ENCODE measurements at regions not wholly inside any gene's neighbourhood (a gene's known extent, or its start where the extent isn't known, plus 50 kb on each side); places are given as distances from the start of the nearest gene placed in this dataset.

DNA sequence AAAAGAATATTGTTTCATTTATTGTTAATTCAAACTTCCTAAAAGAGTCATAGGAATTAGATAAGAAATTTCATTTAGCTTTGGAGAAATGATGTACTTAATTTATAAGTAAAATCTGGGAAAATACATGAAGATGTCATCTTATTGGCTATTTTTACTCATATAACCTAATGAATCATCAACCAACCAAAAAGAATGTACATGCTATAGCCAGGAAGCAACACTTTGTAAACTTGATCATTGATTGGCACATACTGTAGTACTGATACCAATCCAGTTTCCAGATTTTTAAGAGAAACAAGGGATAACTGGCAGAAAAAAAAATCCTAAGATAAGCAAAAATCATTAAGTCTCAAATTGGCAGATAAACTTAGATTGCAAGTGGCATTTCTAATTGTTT lies 207.9 kb upstream of the CDIN1 start:
- no peak for DNase-seq

DNA sequence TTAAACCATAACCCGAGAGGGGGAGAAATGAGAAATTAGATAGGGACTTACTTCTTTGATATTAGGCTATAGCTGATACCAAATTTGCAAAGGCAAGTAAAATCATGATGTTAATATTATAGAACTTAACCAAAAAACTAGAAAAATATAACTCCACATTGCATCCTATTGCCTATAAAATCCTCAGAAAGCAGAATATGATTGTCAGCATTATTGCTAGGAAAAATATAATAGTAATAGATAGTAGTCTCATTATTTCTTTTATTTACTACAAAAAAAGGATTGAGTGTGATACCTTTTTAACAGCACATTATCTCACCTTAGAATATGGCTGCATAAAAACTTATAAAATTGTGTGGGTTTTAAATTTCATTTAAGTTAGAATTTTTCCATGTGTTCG lies 206.5 kb upstream of the CDIN1 start:
- no peak for DNase-seq

DNA sequence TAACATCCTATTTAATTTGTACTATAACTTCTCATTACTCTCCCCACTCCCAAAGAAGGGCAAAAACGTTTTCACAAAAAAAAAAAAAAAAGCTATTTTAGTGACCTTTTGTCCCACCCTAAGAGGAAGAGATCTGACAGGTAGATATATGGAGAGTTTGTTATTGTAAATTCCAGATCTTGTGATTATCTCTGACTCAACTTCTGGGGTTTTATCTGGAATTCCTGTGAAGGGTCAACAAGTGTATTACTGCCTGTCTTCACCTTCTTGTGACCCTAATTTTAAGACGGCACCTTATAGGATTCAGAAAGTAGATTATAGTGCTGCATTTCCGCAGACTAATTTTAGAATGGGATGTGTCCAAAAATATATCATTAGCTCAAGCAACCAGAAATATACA lies 205.9 kb upstream of the CDIN1 start:
- DNase-seq = no peak

DNA sequence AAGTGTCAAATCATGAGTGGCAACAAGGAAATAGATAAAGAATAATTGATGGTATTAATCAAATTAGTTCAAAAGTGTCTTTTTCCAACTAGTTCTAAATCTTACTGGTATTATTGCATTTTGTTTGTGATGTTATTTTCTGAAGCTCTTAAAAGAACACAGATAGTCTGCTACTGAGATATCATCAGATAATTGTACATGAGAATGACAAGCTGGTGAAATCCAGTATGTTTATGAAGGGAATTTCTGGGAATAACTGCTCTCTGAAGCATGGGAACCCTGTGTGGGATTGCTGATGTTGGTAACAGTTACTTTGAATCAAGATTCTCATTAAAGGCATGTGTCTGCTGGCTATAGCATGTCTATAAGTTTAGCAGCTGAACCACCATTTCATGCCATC lies 190.3 kb upstream of the CDIN1 start:
- DNase-seq = no peak

DNA sequence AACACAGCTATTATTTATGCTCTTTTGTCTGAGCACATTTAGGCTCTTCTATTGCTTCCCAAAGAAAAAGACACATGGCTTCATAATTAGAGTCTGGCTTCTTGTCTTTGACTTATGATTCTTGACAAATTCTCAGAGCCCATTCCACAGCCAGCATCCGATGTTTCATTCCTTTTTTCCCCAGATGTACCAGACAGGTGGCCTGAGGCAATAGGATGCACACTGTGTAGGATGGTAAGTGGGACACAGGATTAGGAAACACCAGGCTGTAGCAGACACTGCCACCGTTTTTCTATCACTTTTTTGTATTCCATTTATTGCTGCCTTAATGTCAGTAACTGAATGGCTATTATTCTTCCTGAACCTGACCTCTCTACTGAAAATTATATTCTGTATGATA lies 188.9 kb upstream of the CDIN1 start:
- DNase-seq = no peak

DNA sequence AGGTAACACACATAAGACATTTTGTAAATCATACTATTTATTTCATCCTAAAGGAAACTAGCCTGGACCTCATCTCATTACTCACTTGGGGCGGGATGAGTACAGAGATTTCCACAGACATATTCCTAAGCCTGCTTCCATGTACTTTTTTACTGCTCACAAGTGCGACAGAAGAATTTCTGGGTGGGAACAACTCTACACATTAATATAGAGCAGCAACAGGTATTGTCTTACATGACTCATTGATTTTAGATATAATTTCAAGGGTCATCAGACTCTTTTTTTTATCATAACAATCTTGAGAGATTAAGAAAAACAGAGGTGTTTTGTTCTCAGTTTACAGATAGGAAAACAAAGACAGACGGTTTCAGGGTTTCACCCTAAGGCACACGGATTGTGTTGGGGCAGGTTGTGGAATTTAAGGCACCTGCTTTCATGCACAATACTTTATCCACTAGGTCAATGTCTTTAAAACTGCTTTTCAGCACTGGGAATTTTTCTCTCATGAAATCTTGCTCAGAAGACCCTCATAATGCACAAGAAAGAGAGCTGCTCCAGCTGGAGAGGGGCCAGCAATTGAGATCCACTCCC lies 186.7 kb upstream of the CDIN1 start:
- no peak for DNase-seq

DNA sequence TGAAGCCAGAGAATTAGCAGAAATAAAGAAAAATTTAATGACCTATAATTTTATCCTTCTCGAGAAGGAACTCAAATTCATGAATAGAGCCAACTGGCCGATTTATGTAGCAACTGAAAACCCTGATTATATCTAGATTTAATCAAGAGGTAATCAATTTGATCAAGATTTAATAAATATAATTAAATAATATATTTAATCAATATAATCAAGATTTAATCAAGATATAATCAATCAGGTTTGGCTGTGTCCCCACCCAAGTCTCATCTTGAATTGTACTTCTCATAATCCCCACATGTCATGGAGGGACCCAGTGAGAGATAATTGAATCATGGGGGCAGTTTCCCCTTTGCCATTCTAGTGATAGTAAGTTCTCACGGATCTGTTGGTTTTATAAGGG lies 181.2 kb upstream of the CDIN1 start:
- no peak for DNase-seq

DNA sequence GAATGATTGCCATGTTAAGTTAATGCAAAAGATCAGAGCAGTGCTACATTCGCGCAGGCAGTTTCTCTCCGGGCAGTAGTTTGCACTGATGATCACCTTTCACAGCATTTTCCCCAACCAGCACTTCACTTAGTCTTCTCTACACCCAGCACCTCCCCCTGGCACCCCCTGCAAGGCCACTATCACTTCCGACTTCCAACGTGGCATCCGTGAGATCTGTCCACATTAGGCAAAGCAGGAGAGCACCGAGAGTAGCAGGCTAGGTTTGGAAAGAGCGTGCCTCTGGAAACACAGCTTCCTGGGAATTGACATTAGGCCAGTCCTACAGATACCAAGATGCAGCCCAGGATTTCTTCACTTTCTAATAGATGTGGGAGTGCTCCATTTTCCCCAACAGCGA lies 180.2 kb upstream of the CDIN1 start:
- DNase-seq = no peak

DNA sequence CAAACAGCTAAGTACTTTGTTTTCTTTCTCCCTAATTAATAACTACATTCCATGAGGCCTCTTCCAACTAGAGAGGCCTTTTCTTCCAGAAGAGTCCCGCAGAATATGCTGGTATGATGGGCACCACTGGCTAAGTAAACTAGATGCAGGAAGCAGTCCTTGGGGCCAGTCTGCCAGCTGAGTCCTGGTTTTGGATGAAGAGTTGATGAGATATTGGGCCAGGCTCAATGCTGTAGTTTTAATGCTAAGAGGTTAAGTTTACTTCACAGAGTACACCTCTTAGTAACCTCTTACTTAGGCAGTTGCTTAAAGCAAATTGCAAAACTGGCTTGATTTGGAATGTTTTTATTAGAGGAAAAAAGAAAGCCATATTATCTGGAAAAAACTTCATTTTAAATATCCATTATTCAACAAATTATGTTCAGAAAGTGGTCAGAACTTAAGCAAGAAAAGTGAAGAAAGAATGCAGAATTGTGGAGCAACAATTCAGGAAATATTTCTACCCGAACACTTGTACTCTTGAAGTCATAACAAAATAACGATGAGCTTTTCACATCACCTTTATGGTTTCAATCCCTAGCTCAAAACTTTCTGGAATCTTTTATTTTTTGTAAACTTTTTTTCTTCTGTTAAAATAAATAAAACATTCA lies 178.4 kb upstream of the CDIN1 start:
- DNase-seq = no peak

DNA sequence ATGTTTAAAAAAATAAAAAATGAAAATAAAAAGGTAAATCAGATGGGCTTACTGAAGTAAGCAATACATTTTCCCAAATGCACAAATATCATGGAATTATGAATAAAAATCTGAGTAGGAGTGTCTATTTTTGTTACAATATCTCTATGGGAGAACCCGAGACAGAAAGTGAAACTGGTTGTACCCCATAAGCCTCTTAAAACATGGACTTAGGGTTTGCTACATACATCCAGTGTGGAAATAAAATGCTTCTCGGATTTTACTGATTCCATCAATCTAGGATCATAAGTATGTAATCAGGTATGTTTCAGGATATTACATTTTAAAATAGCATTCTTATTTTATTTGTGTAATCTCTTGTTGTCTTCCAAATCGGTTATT lies 177.8 kb upstream of the CDIN1 start:
- no peak for DNase-seq

DNA sequence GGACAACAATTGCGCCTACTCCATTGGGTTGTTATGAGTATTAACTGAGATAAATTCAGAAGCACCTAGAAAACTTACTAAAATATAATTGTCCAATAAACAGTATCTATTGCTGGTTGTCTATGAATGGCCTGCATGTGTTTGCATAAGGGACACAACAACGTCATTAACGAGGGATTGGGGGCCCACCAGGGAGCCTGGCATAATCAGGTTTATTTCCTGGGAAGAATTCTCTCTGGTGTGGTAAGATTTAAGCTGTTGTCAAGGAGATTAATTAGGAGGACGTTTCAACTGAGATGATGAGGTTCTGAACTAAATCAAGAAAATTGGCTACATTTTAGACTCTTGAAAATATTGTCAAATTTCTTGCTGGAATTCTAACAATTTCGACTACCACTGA lies 176.1 kb upstream of the CDIN1 start:
- DNase-seq = no peak

DNA sequence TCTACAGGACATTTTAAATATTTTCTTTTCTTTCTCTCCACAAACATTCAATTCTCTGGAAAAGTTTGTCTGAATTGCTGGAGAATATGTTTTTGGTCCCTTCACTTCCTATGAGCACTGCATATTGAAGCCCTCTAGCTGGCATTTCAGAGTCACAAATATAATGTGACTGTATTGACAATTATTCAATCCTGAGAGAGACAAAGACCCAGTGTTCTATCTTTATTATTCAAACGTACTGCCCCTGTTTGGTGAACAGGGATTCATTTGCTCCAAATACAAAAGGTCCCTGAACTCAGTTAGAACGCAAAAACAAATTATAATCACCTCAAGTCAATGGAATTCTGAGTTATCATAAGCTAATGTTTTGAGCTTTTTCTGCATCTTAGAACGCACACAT lies 173.1 kb upstream of the CDIN1 start:
- no peak for DNase-seq

DNA sequence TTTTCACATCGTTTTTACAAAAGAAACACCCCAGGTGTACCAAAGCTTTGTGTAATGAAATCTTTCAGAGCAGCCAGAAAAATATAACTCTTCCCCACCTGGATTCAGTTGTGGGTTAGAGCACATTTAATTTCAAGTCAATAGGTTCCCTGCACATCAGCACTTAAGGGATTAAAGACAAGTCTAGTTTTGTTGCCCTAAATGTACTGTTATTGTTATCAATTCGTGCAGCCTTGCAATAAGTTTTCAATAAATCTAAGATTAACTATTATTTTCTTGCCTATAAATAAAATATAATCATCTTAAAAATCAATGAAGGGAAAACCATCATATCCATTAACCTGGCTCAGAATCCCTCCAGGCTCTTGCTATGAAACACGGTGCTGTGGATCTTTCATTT lies 172.5 kb upstream of the CDIN1 start:
- DNase-seq = no peak

DNA sequence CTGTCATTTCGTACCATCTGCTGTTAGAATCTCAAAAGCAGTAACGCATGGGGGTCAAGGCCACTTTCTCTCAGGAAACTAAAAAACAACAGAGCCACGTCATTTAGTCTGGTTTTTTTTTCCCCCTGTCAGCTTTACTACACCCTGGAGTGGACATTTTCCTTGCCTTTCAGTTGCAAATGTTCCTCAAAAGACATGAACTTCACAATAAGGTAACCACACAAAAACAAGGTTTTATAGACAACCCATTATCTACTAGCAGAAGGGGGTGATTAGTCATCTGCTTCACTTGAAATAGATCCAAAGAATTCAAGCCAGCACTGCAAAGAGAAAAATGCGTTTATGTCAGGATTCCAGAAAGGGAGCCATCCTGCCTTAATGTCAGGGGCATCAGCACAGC lies 171.8 kb upstream of the CDIN1 start:
- DNase-seq = no peak

DNA sequence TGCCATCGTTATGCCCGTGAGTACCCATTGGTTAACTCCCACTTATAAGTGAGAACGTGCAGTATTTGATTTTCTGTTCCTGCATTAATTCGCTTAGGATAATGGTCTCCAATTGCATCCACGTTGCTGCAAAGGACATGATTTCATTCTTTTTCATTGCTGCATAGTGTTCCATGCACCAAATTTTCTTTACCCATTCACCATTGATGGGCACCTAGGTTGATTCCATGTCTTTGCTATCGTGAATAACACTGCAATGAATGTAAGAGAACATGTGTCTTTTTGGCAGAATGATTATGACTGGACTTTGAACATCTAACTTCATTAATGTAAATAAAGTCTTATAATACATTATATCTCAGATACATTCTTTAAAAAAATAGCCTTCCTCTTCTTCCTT lies 169.6 kb upstream of the CDIN1 start:
- DNase-seq = no peak

DNA sequence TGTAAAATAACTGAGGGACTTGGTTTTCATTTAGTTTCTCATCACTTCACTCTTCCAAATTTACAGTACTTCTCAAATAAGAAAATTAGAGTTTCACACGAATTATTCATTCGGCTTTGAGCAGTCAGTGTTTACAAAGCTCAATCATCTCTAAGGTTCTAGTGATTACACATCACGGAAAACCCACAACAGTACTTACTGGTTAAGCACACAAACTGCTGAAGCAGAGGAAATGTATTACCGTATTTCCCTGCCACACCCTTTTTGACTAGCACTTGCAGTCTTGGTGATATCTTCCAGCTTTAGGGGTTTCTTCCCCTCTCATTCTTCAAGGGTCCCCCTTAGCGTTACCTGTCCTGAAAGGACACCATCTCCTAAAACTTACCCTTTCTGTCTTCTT lies 164.8 kb upstream of the CDIN1 start:
- no peak for DNase-seq

DNA sequence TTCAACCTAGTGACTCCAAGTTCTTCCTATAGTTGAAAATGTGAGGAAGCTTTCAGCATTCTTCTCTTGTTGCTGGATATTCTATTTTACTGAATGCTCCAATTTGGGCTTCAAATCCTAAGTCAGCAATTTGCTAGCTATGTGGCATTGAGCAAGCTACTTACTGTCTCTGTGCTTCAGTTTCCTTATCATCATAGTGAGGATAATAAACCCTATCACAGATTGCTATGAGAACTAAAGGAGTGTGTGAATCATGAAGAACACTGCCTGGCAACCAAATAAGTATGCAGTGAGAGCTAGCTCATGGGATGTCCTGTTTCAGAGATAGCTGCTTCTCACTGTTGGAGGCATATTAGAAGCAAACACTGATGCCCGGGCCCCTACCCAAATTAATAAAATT lies 163.8 kb upstream of the CDIN1 start:
- no peak for DNase-seq

DNA sequence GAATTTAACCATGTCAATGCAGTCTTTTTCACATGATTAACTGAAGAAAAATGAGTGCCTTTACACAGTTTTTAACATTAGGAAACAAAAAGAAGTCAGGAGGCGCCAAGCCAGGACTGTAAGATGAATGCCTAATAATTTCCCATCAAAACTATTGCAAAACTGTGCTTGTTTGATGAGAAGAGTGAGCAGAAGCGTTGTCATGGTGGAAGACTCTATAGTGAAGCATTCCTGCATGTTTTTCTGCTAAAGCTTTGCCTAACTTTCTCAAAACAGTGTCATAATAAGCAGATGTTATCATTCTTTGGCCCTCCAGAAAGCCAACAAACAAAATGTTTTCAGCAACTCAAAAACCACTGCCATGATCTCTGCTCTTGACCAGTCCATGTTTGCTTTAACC lies 156.8 kb upstream of the CDIN1 start:
- DNase-seq = no peak

DNA sequence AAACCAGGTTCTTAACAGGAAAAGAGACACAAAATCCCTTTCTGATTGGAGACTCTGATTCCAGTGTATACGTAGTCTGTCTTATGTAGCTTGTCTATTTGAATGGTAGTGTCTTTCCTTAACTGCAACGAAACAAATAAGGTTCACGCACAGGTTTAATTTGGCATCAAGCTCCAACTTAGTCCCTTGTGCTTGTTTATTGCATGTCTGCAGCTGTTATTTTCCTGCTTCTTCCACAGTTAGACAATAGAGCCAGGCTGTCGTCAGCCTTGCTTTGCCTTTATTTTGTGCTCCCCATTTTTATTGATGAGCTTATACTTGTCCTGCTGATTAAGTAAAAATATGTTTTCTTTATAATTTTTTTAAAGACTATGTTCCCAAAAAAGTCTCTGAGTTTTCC lies 152.7 kb upstream of the CDIN1 start:
- DNase-seq = no peak

DNA sequence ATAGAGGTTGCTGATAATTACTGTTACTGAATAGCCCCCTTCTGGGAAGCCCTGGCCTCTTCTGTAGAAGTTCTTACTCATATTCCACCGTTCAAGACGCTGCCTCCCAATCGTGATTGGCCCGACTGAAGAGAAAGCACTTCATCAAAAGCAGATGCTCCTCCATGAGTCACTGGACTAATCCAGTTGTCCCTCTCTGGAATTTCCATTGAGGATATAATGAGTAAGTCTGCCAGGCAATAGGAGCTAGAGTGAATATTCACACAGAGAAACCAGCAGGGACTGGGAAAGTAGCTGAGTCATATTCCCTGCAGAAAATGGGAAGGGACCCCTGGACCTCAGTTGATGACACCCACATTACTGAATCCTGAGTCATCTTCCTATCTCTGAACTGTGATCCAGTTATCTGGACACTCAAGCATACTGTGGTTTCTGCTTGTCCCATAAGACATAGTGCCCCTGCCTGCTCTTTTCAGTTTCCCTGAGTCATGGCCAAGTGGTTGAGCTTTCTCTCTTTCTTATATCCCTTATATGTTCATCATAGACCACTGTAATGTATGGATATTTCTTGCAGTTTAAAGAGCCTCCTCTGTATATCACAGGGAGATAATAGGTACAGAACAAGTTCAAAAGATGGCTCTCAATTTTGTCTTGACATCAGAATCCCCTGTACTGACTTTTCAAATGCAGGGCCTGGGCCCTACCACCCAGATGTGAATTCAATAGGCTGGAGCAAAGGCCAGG lies 151.2 kb upstream of the CDIN1 start:
- no peak for DNase-seq

DNA sequence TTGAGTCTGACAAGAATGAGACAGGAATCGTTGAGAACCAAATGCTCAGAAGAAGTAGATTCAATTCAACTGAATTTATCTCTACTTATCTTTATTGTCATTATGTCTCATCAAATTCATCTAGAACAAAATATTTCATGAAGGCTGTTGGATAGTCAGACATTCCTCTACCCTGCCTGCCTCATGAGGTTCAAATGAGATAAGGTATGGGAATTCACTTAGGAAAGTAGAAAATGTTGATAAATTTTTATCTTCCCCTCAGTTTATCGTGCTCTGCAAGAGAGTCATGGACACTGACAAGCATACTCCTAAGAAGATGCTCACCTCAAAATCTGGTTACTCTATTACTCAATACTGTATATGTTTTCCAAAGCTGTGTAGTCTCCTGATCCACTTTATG lies 149.7 kb upstream of the CDIN1 start:
- no peak for DNase-seq

DNA sequence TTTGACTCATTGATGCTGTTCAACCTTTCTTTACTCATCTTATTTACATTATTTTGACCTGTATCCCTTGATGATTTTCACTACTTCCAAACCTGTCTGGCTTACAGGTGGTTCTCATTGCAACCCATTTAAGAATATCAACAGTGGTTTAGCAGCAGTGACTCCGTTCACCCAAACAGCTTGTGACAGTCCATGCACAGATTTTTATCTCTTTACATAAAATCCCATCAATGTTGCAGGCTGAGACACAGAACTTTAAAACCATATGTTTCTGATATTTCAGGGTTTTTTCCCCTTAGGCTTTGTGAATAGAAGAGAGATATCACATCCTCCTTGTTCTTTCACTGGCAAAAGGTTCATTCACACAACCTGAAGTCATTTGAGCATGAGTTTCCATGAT lies 149.1 kb upstream of the CDIN1 start:
- DNase-seq = no peak

DNA sequence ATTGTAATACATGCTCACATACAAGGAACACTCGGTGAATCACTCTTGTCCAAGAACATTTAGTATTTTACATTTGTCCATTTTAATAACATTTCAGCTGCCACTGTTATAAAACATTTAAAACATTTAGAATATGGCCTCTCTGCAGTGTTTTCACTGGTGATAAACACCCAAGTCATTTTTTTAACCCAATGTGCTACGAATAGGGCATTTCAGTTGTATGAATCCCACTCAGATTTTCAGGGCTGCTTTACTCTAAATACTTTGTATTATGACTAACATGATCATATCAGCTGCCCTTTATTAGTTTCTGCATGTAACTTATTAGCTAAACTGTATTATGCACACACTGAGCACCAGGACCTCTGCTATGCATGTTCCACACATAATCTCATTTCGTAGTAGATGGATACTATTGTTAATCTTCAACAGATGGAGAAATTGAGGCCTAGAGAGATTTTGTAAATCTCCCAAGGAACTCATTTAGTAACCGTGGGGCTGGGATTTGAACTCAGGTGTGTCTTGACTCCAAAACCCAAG lies 148.6 kb upstream of the CDIN1 start:
- no peak for DNase-seq

DNA sequence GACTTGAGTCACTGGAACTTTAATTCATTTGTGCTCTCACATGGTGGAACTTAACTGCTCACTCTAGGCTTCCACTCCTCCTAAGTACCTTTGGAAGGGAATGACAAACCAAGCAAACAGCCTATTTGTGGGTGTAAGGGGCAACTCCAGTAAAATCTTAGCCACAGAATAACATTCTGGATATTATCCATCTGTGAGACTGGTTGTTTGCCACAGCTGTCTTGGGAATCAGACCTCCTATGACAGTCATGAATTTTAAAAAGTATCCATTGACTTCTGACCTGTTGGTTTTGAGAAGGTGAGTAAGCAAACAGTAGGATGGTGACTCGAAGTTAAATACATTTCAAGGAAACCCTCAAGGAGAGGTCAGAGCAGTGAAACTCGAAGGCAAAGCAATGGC lies 147.3 kb upstream of the CDIN1 start:
- no peak for DNase-seq

DNA sequence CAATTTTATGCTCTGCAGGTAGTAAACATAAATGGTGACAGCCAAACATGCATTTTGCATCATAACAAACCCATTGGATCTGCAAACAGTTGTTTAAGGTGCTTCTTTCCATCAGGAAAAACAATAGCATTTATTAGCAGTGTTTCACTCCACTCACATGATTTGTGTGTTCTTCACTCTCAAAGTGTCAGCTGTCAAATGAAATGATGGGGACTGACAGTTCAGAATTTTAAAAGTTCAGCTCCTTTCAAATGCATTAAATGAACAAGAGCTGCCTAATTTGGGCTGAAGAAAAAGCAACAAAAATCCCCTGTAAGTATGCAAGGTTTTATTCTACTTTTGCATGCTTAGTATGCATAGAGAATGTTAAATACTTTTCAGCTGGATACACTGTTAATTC lies 145.2 kb upstream of the CDIN1 start:
- no peak for DNase-seq
